ENCODE measurements at regions not wholly inside any gene's neighbourhood (a gene's known extent, or its start where the extent isn't known, plus 50 kb on each side); places are given as distances from the start of the nearest gene placed in this dataset.

DNA sequence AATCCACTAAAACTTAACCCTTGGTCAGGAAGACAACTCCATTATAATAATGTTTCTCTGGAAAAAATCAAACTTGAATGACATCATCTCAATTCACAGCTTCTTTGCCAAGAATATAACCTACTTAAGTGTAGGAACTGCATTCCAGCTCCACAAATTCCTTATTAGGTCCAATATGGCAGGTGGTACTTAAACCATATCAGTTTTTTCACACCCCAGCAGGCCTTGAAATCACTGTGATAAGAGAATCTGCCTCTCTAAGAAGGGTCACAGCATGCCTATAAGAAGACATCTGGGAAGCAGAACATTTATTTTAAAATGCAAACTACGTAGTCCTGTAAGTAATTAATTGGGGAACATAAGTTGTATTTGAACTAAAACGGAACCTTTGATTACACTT, 687.8 kb downstream of the DIAPH3 start:
- no peaks in the 10 kb centered on the region for H3K36me3 ChIP-seq (replicated peaks in 1 of 2; ENCODE audit: control extremely low read depth in 1 of 2, control insufficient read depth in 1 of 2, extremely low read depth in 1 of 2, insufficient read depth in 2 of 2, low read length in 1 of 2)
- CTCF ChIA-PET: no interaction called here
- no peak overlapping the region for H3K27ac Mint-ChIP-seq

DNA sequence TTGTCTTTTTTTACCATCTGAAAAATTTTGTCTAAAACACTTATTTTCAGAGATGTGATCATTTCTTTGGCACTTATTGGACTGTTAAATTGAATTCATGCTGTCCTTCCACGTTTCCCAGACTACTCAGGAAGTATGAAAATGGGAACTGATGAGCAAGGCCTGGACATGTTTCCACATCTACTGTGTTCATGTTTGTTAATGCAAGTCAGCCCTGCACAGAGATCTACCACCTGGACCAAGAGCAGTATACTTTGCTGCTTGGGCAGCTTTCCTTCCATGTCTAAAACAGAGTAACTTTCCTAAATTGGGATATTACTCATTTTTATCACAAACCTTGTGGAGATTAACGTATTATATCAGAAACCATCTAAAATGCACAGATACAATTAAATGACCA, 687.4 kb downstream of the DIAPH3 start:
- no peaks in the 10 kb centered on the region for H3K79me2 ChIP-seq (ENCODE audit: control insufficient read depth, insufficient read depth, low read length)
- Mint-ChIP-seq H3K27me3 (no peaks in the 10 kb centered on the region), H3K4me3 (no peak overlapping the region), H3K27ac (no peak overlapping the region), H3K4me1 (no peaks in the 10 kb centered on the region), H3K9me3 (ENCODE audit: insufficient read depth) (no peaks in the 10 kb centered on the region)
- H2AFZ ChIP-seq (ENCODE audit: insufficient read depth, low read depth, low read length, poor library complexity, severe bottlenecking): no peak overlapping the region
- no peak for TF ChIP-seq CTCF (IDR thresholded peaks at IDR 0.05)
- no peak for TF ChIP-seq EZH2 (IDR thresholded peaks at IDR 0.05; ENCODE audit: borderline replicate concordance, insufficient read depth, low read depth, low read length, poor library complexity, severe bottlenecking)
- DNase-seq (no peak), ATAC-seq (ENCODE audit: low read depth) (no peak)
- no peak overlapping the region for H3K4me3 ChIP-seq (ENCODE audit: control extremely low read depth in 1 of 5, extremely low read depth in 1 of 5, insufficient read depth in 1 of 5, low read depth in 2 of 5, low read length in 4 of 5)
- intact Hi-C loops (cut with micrococcal nuclease): no loop called here
- peaks cover 0 to 1% (median 0%) of the 10 kb centered on the region in 3 donors for H3K9me3 ChIP-seq (ENCODE audit: control extremely low read depth in 1 of 3, control insufficient read depth in 2 of 3, insufficient read depth in 1 of 3, low read length in 2 of 3)
- no peak overlapping the region for H3K27ac ChIP-seq (ENCODE audit: low read length in 2 of 2)
- H3K9ac ChIP-seq (ENCODE audit: low read length): no peak overlapping the region
- H3K4me1 ChIP-seq (ENCODE audit: control insufficient read depth in 2 of 2, insufficient read depth in 2 of 2, low read length in 2 of 2): no peaks in the 10 kb centered on the region
- ChIA-PET CTCF (no interaction called here), POLR2A (no interaction called here)
- H3K4me2 ChIP-seq (replicated peaks; ENCODE audit: low read depth, low read length, poor library complexity, severe bottlenecking): no peak overlapping the region
- 57% methylated on average over 1 of the region's 2 CpGs for WGBS (ENCODE audit: insufficient coverage)
- no peaks in the 10 kb centered on the region for H3K27me3 ChIP-seq (replicated peaks in 1 of 4; ENCODE audit: control extremely low read depth in 1 of 4, control insufficient read depth in 3 of 4, insufficient read depth in 4 of 4, low read length in 3 of 4)
- H3K36me3 ChIP-seq (replicated peaks in 1 of 2; ENCODE audit: control extremely low read depth in 1 of 2, control insufficient read depth in 1 of 2, extremely low read depth in 1 of 2, insufficient read depth in 2 of 2, low read length in 1 of 2): no peaks in the 10 kb centered on the region
- no peaks in the 10 kb centered on the region for H4K20me1 ChIP-seq (ENCODE audit: control insufficient read depth, insufficient read depth, low read length, poor library complexity, severe bottlenecking)

More for the DNA sequence above, 687.8 kb downstream of the DIAPH3 start:
- Mint-ChIP-seq H3K4me1 (no peaks in the 10 kb centered on the region), H3K4me3 (no peak overlapping the region), H3K9me3 (ENCODE audit: insufficient read depth) (no peaks in the 10 kb centered on the region), H3K27me3 (no peaks in the 10 kb centered on the region)
- ATAC-seq (ENCODE audit: low read depth) (no peak), DNase-seq (no peak)
- H3K27me3 ChIP-seq (replicated peaks in 1 of 4; ENCODE audit: control extremely low read depth in 1 of 4, control insufficient read depth in 3 of 4, insufficient read depth in 4 of 4, low read length in 3 of 4): no peaks in the 10 kb centered on the region
- POLR2A ChIA-PET: no interaction called here
- no peaks in the 10 kb centered on the region for H4K20me1 ChIP-seq (ENCODE audit: control insufficient read depth, insufficient read depth, low read length, poor library complexity, severe bottlenecking)
- TF ChIP-seq EZH2 (IDR thresholded peaks at IDR 0.05; ENCODE audit: borderline replicate concordance, insufficient read depth, low read depth, low read length, poor library complexity, severe bottlenecking) (no peak), CTCF (IDR thresholded peaks at IDR 0.05) (no peak)
- no peak overlapping the region for H3K4me2 ChIP-seq (replicated peaks; ENCODE audit: low read depth, low read length, poor library complexity, severe bottlenecking)
- H3K79me2 ChIP-seq (ENCODE audit: control insufficient read depth, insufficient read depth, low read length): no peaks in the 10 kb centered on the region
- no peak overlapping the region for H3K4me3 ChIP-seq (ENCODE audit: control extremely low read depth in 1 of 5, extremely low read depth in 1 of 5, insufficient read depth in 1 of 5, low read depth in 2 of 5, low read length in 4 of 5)
- no peak overlapping the region for H3K9ac ChIP-seq (ENCODE audit: low read length)
- H3K4me1 ChIP-seq (ENCODE audit: control insufficient read depth in 2 of 2, insufficient read depth in 2 of 2, low read length in 2 of 2): no peaks in the 10 kb centered on the region
- H2AFZ ChIP-seq (ENCODE audit: insufficient read depth, low read depth, low read length, poor library complexity, severe bottlenecking): no peak overlapping the region
- no peak overlapping the region for H3K27ac ChIP-seq (ENCODE audit: low read length in 2 of 2)
- H3K9me3 ChIP-seq (ENCODE audit: control extremely low read depth in 1 of 3, control insufficient read depth in 2 of 3, insufficient read depth in 1 of 3, low read length in 2 of 3): peaks cover 0 to 1% (median 0%) of the 10 kb centered on the region in 3 donors
- WGBS (ENCODE audit: insufficient coverage): 100% methylated on average over 1 of the region's 2 CpGs
- intact Hi-C loops (cut with micrococcal nuclease): no loop called here
